MM.1S (cell line): ENCODE measurements at regions not wholly inside any gene's neighbourhood (a gene's known extent, or its start where the extent isn't known, plus 50 kb on each side); places are given as distances from the start of the nearest gene placed in this dataset.

Source experiments
- EZH2 ChIP-seq: fragments of 300-600 bp; sonication (generic); optimal IDR thresholded peaks from 2 replicates; pipeline ENCODE3; 2017; ENCODE audit warnings: low read depth, mild to moderate bottlenecking, antibody characterized with exemption, low read length, mixed read lengths
- EZH2phosphoT487 ChIP-seq: fragments of 300-600 bp; sonication (generic); IDR thresholded peaks from 2 replicates; pipeline ENCODE4 v1.6.1; 2018; ENCODE audit warnings: antibody characterized with exemption, low read length
- TF ChIP-seq, protein P1 (sequence below): fragments of 300-600 bp; sonication (generic); IDR thresholded peaks from 2 replicates; pipeline ENCODE4 v1.5.1; 2016; ENCODE audit warnings: antibody characterized with exemption, low read length, mixed read lengths

DNA sequence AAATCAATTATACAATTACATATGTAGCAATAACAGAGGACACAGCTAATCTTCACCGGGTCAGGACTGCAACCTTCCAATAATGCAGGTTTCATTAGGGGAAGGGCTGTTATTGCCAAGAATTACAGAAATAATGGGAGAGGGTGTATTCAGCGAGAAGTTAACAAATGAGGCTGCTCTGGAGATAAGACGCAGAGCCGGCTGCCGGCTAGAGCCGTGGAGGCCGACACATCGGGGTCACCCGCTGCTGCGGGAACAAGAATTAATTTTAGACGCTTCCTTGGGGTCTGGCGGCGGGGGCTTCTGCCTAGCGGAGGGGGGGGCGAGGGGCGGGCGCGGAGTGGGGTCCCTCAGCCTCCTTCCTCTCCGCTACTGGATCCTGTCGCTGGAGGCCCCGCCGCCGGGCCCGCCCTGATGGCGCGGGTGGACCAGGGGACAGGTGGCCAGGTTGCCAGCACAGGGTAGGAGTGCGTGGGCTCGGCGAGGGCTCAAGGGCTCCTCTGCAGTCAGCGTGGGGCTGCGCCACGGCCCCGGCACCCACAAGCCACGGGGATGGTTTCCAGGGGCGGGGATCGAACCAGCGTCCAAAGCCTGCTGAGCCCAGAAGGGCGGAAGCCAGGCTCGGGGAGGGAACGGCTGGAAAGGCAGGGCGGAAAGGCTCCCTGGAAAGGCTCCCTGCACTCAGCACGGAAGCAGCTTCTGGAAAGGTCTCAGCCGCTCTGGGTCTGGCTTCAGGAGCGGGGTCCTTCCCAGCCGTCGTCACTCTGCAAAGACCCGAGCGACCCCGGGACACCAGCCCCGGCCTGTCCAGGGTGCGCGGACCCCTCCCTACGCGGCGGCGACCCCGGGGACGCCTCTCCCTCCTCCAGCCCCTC, 113.8 kb upstream of the NKX1-1 start:
- TF ChIP-seq, protein P1, sequence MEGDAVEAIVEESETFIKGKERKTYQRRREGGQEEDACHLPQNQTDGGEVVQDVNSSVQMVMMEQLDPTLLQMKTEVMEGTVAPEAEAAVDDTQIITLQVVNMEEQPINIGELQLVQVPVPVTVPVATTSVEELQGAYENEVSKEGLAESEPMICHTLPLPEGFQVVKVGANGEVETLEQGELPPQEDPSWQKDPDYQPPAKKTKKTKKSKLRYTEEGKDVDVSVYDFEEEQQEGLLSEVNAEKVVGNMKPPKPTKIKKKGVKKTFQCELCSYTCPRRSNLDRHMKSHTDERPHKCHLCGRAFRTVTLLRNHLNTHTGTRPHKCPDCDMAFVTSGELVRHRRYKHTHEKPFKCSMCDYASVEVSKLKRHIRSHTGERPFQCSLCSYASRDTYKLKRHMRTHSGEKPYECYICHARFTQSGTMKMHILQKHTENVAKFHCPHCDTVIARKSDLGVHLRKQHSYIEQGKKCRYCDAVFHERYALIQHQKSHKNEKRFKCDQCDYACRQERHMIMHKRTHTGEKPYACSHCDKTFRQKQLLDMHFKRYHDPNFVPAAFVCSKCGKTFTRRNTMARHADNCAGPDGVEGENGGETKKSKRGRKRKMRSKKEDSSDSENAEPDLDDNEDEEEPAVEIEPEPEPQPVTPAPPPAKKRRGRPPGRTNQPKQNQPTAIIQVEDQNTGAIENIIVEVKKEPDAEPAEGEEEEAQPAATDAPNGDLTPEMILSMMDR = no peak
- TF ChIP-seq EZH2 (no peak), EZH2phosphoT487 (no peak)
